Stomach smooth muscle (tissue), 2 donors: ENCODE measurements at regions not wholly inside any gene's neighbourhood (a gene's known extent, or its start where the extent isn't known, plus 50 kb on each side); places are given as distances from the start of the nearest gene placed in this dataset.
"Not testable (repeated sequence)": the region's sequence is repeated elsewhere in the genome, so short reads cannot be mapped to it uniquely, and the experiment has no call there.

ENCODE experiments used
- H3K27ac ChIP-seq: one replicate; pipeline ENCODE4 v1.7.0; 2013; ENCODE audit warnings: mild to moderate bottlenecking, low read length, inconsistent platforms
- H3K27me3 ChIP-seq, 2 donors: one replicate each; pipeline ENCODE4 v1.7.0; 2013; ENCODE audit warnings: low read length in 2 of 2; ENCODE audit not compliant: insufficient read depth in 2 of 2, control insufficient read depth in 1 of 2
- H3K36me3 ChIP-seq, 2 donors: one replicate each; pipeline ENCODE4 v1.7.0; 2013; ENCODE audit warnings: low read length in 2 of 2; ENCODE audit not compliant: control insufficient read depth in 2 of 2, insufficient read depth in 2 of 2
- H3K4me1 ChIP-seq: one replicate; pipeline ENCODE4 v1.7.0; 2013; ENCODE audit warnings: low read length; ENCODE audit not compliant: control insufficient read depth, insufficient read depth
- H3K4me3 ChIP-seq, 2 donors: one replicate each; pipeline ENCODE4 v1.7.0; 2013; ENCODE audit warnings: low read length in 2 of 2
- H3K9ac ChIP-seq, 2 donors: one replicate each; pipeline ENCODE4 v1.7.0; 2013; ENCODE audit warnings: low read length in 2 of 2, mild to moderate bottlenecking in 1 of 2
- H3K9me3 ChIP-seq, 2 donors: one replicate each; pipeline ENCODE4 v1.7.0; 2013; ENCODE audit warnings: low read length in 2 of 2; ENCODE audit not compliant: control insufficient read depth in 2 of 2
- donor health status: healthy.
- donor health status: Pancreatic carcinoma.

DNA sequence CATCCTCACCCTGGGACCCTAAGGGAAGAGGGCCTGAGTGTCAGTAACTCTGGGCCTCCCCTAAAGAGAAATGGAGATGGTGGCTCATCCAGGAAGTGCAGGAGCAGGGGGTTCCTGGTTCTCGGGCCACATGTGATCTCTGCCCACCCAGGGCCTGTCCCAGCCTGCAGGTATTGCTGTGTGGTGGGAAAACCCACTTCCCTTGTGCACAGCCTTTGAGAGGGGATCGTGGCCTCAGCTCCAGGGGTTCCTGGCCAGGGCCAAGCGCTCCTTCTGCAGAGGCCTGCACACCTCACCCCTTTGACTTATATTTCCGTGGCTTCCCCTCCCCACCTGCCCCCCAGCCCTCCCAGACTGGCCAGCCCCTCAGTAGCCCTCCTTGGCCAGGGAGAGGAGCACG, 213.5 kb downstream of the OR4C45 start:
- no peaks in the 10 kb centered on the region for H3K4me1 ChIP-seq
- no peak overlapping the region for H3K9ac ChIP-seq
- H3K36me3 ChIP-seq = no peaks in the 10 kb centered on the region
- H3K27ac ChIP-seq = no peak overlapping the region
- H3K4me3 ChIP-seq = no peak overlapping the region
- no peaks in the 10 kb centered on the region for H3K9me3 ChIP-seq
- H3K27me3 ChIP-seq = no peaks in the 10 kb centered on the region

GRCh38 chr11:50246699-50247098, 214.0 kb downstream of the OR4C45 start:
- Histone ChIP-seq H3K4me3 (no peak overlapping the region), H3K27ac (no peak overlapping the region), H3K9ac (no peak overlapping the region), H3K27me3 (no peaks in the 10 kb centered on the region), H3K9me3 (no peaks in the 10 kb centered on the region), H3K4me1 (no peaks in the 10 kb centered on the region), H3K36me3 (no peaks in the 10 kb centered on the region)

- Histone ChIP-seq H3K27me3 (no peaks in the 10 kb centered on the region), H3K4me3 (no peak overlapping the region), H3K27ac (no peak overlapping the region), H3K4me1 (no peaks in the 10 kb centered on the region), H3K9me3 (no peaks in the 10 kb centered on the region), H3K9ac (no peak overlapping the region), H3K36me3 (no peaks in the 10 kb centered on the region)
Observed at GRCh38 chr11:50247309-50247874, 214.7 kb downstream of the OR4C45 start.

- Histone ChIP-seq H3K4me3 (no peak overlapping the region), H3K36me3 (no peaks in the 10 kb centered on the region), H3K27ac (no peak overlapping the region), H3K9ac (no peak overlapping the region), H3K4me1 (no peaks in the 10 kb centered on the region), H3K27me3 (no peaks in the 10 kb centered on the region), H3K9me3 (no peaks in the 10 kb centered on the region)
Observed at GRCh38 chr11:50267851-50268250, 235.2 kb downstream of the OR4C45 start.

DNA sequence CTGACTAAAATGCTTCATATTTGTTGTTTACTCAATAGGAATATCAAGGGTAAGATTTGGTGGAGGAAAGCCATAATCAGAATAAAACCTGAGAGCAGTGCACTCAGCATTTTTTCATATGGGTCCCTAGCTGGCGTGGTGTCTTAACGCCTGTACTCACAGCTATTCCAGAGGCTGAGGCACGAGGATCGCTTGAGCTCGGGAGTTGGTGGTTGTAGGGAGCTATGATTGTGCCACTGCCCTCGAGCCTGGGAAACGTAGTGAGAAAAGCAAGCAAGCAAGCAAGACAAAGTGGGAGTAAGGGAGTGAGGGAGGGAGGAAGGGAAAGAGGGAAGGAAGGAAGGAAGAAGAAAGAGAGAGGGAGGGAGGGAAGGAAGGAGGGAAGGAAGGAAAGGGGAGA, 242.5 kb downstream of the OR4C45 start:
- H3K4me3 ChIP-seq = no peak overlapping the region
- H3K27ac ChIP-seq = no peak overlapping the region
- H3K4me1 ChIP-seq = no peaks in the 10 kb centered on the region
- no peaks in the 10 kb centered on the region for H3K27me3 ChIP-seq
- peaks cover 0 to 2% of the 10 kb centered on the region in 2 donors for H3K9me3 ChIP-seq
- no peaks in the 10 kb centered on the region for H3K36me3 ChIP-seq
- H3K9ac ChIP-seq = no peak overlapping the region

- Histone ChIP-seq H3K36me3 (no peaks in the 10 kb centered on the region), H3K27ac (no peak overlapping the region), H3K9me3 (peaks cover 0 to 2% of the 10 kb centered on the region in 2 donors), H3K4me3 (no peak overlapping the region), H3K27me3 (no peaks in the 10 kb centered on the region), H3K9ac (no peak overlapping the region), H3K4me1 (no peaks in the 10 kb centered on the region)
Observed at GRCh38 chr11:50278756-50279155, 246.1 kb downstream of the OR4C45 start.

GRCh38 chr11:50298182-50298988, 265.7 kb downstream of the OR4C45 start:
- Histone ChIP-seq H3K9ac (no peak overlapping the region), H3K36me3 (no peaks in the 10 kb centered on the region), H3K4me3 (peak overlapping the region in 1 of 2 donors; percentile 15), H3K9me3 (peaks cover 0 to 5% of the 10 kb centered on the region in 2 donors), H3K27me3 (no peaks in the 10 kb centered on the region), H3K4me1 (no peaks in the 10 kb centered on the region), H3K27ac (no peak overlapping the region)

DNA sequence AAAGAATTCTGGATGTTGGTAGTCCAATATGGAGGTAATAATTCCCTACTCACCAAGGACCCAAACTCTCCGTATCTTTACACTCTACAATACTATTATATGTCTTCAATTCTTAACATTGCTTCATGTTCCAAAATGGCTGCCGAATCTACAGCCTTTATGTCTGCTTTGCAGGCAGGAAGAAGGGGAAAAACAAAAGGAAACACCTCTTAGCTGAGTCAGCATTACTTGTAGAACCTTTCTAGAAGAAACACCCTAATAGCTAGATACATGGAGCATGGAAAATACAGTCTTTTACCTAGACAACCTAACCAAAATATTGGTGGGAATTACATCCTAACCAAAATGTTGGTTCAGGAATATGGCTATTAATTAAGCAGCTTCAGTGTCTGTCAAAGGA, 298.0 kb downstream of the OR4C45 start:
- not testable (repeated sequence) for H3K36me3 ChIP-seq, H3K4me1 ChIP-seq, H3K27me3 ChIP-seq, H3K27ac ChIP-seq, H3K9ac ChIP-seq, H3K4me3 ChIP-seq, H3K9me3 ChIP-seq

DNA sequence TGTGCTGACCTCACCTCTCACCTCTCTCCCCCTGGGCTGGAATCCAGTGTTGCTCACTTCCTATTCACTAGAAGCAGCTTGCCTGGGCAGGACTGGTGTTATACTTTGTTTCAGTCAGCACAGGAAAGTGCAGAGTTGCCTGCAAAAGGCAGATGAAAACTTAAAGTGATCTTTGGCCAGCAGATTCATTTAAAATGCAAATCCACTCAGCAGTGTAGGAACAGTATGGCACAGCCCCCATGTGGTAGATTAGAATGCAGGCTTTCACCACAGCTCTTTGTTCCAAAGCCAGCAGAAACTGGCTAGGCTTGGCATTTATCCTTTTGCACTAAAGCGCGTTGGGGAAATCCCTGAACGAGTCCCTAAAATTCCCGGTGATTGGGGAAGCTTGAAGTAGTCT, 301.2 kb downstream of the OR4C45 start:
- Histone ChIP-seq H3K9me3 (peaks cover 0 to under 1% of the 10 kb centered on the region in 2 donors), H3K27me3 (no peaks in the 10 kb centered on the region), H3K9ac (no peak overlapping the region), H3K4me3 (no peak overlapping the region), H3K36me3 (no peaks in the 10 kb centered on the region), H3K27ac (no peak overlapping the region), H3K4me1 (no peaks in the 10 kb centered on the region)

- not testable (repeated sequence) for H3K9ac ChIP-seq, H3K4me1 ChIP-seq, H3K4me3 ChIP-seq, H3K27ac ChIP-seq, H3K27me3 ChIP-seq, H3K36me3 ChIP-seq, H3K9me3 ChIP-seq
Observed at GRCh38 chr11:50337432-50337831, 304.8 kb downstream of the OR4C45 start.

- not testable (repeated sequence) for H3K4me3 ChIP-seq, H3K27me3 ChIP-seq, H3K9ac ChIP-seq, H3K4me1 ChIP-seq, H3K36me3 ChIP-seq, H3K27ac ChIP-seq, H3K9me3 ChIP-seq
Observed at GRCh38 chr11:50348018-50348417, 315.3 kb downstream of the OR4C45 start.
